Thyroid gland (tissue), 4 donors: ENCODE measurements at regions not wholly inside any gene's neighbourhood (a gene's known extent, or its start where the extent isn't known, plus 50 kb on each side); places are given as distances from the start of the nearest gene placed in this dataset.

ENCODE experiments used
- DNase-seq, 2 donors: peaks; one replicate each; pipeline ENCODE4 v3.0.0-alpha.2; 2019
- H3K27ac ChIP-seq, 3 donors: fragments of 200-600 bp; sonication (generic); 1 replicate in 2 of 3; 2 replicates in 1 of 3; pipeline ENCODE4 v1.5.1; 2016 to 2019; ENCODE audit warnings: mild to moderate bottlenecking in 1 of 3, moderate library complexity in 1 of 3
- H3K27me3 ChIP-seq: fragments of 200-600 bp; sonication (generic); one replicate; pipeline ENCODE4 v1.5.1; 2019
- H3K36me3 ChIP-seq, 2 donors: fragments of 200-600 bp; sonication (generic); one replicate each; pipeline ENCODE4 v1.5.1; 2016 to 2019
- H3K4me1 ChIP-seq, 2 donors: fragments of 200-600 bp; sonication (generic); one replicate each; pipeline ENCODE4 v1.5.1; 2017 to 2019
- H3K4me3 ChIP-seq, 3 donors: fragments of 200-600 bp; sonication (generic); replicated peaks in 1 of 3; 1 replicate in 2 of 3; 2 replicates in 1 of 3; pipeline ENCODE4 v1.5.1; 2016; ENCODE audit warnings: mild to moderate bottlenecking in 1 of 3
- H3K9me3 ChIP-seq: fragments of 200-600 bp; sonication (generic); one replicate; pipeline ENCODE4 v1.5.1; 2017
- POLR2A ChIP-seq, 2 donors: fragments of 450-650 bp; IDR thresholded peaks; one replicate each; pipeline ENCODE4 v1.6.1; 2017; ENCODE audit warnings: antibody characterized with exemption in 2 of 2, mild to moderate bottlenecking in 2 of 2, moderate library complexity in 1 of 2
- WGBS, 2 donors: methylation state at CpG; one replicate each; pipeline ENCODE4 v1.1.5; 2017; 5-methylcytosine and 5-hydroxymethylcytosine counted together
- intact Hi-C: fragments of 100-400 bp; cut with DNase I; formaldehyde crosslinking; loops from one replicate; pipeline ENCODE4 v1.15.1; 2023
- TF ChIP-seq, protein P1 (sequence below), 6 experiments: fragments of 200-600 bp in 3 of 6; fragments of 450-650 bp in 3 of 6; sonication (generic) in 3 of 6; IDR thresholded peaks; one replicate each; pipeline ENCODE4 v1.5.1; 2016 to 2019; ENCODE audit warnings: antibody characterized with exemption in 6 of 6, mild to moderate bottlenecking in 2 of 6, inconsistent platforms in 1 of 6, moderate library complexity in 1 of 6

DNA sequence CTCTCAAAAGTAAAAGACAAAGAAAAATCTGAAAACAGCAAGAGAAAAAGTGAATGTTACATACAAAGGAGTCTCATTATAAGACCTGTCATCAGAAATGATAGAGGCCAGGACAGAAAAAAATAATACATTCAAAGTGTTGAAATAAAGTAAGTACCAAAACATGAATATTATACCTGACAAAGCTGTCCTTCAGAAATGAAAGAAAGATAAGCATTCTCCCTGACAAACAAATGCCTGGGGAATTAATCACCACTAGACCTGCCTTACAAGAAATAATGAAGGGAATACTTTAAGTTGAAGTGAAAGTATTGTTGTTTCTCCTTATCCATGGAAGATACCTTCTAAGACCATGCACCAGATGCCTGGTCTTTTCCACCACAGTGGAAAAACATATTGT is 1605.2 kb upstream of the CDH6 start:
- Histone ChIP-seq H3K4me1 (no peaks in the 10 kb centered on the region), H3K36me3 (no peaks in the 10 kb centered on the region), H3K4me3 (no peak overlapping the region), H3K27ac (no peak overlapping the region), H3K27me3 (no peaks in the 10 kb centered on the region), H3K9me3 (peaks cover 3% of the 10 kb centered on the region)
- intact Hi-C loops, result no loop called here
- TF ChIP-seq, protein P1, sequence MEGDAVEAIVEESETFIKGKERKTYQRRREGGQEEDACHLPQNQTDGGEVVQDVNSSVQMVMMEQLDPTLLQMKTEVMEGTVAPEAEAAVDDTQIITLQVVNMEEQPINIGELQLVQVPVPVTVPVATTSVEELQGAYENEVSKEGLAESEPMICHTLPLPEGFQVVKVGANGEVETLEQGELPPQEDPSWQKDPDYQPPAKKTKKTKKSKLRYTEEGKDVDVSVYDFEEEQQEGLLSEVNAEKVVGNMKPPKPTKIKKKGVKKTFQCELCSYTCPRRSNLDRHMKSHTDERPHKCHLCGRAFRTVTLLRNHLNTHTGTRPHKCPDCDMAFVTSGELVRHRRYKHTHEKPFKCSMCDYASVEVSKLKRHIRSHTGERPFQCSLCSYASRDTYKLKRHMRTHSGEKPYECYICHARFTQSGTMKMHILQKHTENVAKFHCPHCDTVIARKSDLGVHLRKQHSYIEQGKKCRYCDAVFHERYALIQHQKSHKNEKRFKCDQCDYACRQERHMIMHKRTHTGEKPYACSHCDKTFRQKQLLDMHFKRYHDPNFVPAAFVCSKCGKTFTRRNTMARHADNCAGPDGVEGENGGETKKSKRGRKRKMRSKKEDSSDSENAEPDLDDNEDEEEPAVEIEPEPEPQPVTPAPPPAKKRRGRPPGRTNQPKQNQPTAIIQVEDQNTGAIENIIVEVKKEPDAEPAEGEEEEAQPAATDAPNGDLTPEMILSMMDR (IDR thresholded peaks at IDR 0.05), result no peak
- no peak for TF ChIP-seq POLR2A (IDR thresholded peaks at IDR 0.05)
- DNase-seq, result no peak

DNA sequence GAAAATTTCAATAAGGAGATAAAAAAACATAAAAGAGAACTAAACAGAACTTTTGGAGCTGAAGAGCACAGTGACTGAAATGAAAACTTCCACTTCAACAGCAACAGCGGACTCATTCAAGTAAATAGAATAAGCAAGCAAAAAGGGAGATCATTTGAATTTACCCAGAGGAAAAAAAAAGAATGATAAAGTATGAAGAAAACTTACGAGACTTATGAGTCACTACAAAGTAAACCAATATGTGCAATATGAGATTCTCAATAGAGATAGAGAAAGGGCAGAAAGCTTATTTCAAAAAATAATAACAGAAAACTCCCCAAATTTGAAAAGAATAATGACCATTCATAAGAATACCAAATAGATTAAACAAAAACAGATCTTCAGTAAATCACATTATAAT is 1605.7 kb upstream of the CDH6 start:
- Histone ChIP-seq H3K27me3 (no peaks in the 10 kb centered on the region), H3K4me3 (no peak overlapping the region), H3K27ac (no peak overlapping the region), H3K9me3 (peaks cover 3% of the 10 kb centered on the region), H3K4me1 (no peaks in the 10 kb centered on the region), H3K36me3 (no peaks in the 10 kb centered on the region)
- TF ChIP-seq POLR2A (IDR thresholded peaks at IDR 0.05), result no peak
- TF ChIP-seq, protein P1 (IDR thresholded peaks at IDR 0.05), result no peak
- WGBS, 2 donors, result 86 to 91% methylated on average over 2 of the region's 2 CpGs
- intact Hi-C loops, result no loop called here
- no peak for DNase-seq

DNA sequence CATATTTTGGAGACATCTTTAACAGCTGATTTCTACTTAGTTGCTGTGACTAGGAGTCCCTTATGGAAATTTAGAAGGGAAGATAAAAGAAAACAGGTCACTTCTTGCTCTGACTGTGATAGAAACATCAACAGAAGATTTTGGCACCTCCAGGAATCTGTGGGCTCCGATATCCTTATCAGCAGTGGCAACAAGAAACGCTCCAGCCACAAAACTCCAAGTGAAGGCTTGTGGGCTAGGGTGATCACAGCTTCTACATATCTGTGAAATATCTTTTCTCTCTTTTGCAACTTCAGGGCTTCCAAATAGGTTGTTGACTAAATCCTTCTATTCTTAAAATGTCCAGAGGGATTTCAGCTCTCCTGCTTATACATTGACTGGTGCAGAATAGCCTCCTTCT is 1625.5 kb upstream of the CDH6 start:
- intact Hi-C loops, result no loop called here
- 60 to 69% methylated on average over 2 of the region's 2 CpGs for WGBS, 2 donors
- TF ChIP-seq, protein P1 (IDR thresholded peaks at IDR 0.05), result no peak
- no peak for TF ChIP-seq POLR2A (IDR thresholded peaks at IDR 0.05)

DNA sequence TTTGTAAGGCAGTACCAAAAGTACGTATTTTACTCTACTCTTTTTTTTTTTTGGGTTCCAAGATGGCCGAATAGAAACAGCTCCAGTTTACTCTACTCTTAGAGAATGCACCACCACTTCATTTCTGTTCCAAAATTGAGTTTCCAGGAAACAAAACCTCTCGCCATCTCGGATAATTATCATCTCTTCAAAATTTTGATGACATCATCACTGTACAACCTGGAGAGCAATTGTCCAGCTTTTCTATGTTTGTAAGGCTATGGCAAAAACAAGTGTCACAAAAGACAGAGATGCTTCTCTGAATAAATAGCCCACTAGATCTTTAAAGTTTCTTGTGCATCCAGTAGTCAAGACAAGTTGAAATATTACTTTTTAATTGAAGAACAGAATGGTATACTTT is 1631.9 kb upstream of the CDH6 start:
- H3K27ac ChIP-seq, result no peak overlapping the region
- no peaks in the 10 kb centered on the region for H3K36me3 ChIP-seq
- H3K27me3 ChIP-seq, result no peaks in the 10 kb centered on the region
- no peaks in the 10 kb centered on the region for H3K9me3 ChIP-seq
- no peak overlapping the region for H3K4me3 ChIP-seq
- 84 to 86% methylated on average over 4 of the region's 4 CpGs for WGBS, 2 donors
- DNase-seq, result no peak
- H3K4me1 ChIP-seq, result no peaks in the 10 kb centered on the region
- intact Hi-C loops, result no loop called here
- TF ChIP-seq, protein P1 (IDR thresholded peaks at IDR 0.05), result no peak
- no peak for TF ChIP-seq POLR2A (IDR thresholded peaks at IDR 0.05)

More for the DNA sequence above, 1625.5 kb upstream of the CDH6 start:
- Histone ChIP-seq H3K4me1 (no peaks in the 10 kb centered on the region), H3K27me3 (no peaks in the 10 kb centered on the region), H3K4me3 (no peak overlapping the region), H3K36me3 (no peaks in the 10 kb centered on the region), H3K27ac (no peak overlapping the region), H3K9me3 (no peaks in the 10 kb centered on the region)
- no peak for DNase-seq

DNA sequence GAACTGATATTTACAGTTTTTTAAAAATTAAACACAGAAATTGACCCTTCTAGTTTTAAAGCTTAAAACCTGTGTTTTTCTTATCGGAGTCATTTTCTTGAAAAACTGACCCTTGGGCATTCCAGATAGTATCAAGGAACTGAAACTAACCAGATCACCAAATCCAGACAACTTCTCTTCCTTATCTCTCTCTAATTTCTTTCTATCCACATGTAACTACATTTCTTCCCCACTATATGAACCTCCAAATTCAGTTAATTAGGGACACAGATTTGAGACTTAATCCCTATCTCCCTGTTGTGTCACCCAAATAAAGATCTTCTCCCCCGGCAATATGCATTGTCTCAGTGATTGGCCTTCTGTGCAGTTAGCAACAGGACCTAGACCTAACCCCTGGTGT is 1643.0 kb upstream of the CDH6 start:
- no peaks in the 10 kb centered on the region for H3K9me3 ChIP-seq
- DNase-seq, result no peak
- H3K27ac ChIP-seq, result no peak overlapping the region
- no peaks in the 10 kb centered on the region for H3K4me1 ChIP-seq
- intact Hi-C loops, result no loop called here
- no peaks in the 10 kb centered on the region for H3K27me3 ChIP-seq
- WGBS, 2 donors, result 48 to 75% methylated on average over 2 of the region's 2 CpGs
- H3K4me3 ChIP-seq, result no peak overlapping the region
- H3K36me3 ChIP-seq, result no peaks in the 10 kb centered on the region
- TF ChIP-seq POLR2A (IDR thresholded peaks at IDR 0.05), result no peak
- TF ChIP-seq, protein P1 (IDR thresholded peaks at IDR 0.05), result no peak
